DMS53 (cell line): ENCODE measurements at regions not wholly inside any gene's neighbourhood (a gene's known extent, or its start where the extent isn't known, plus 50 kb on each side); places are given as distances from the start of the nearest gene placed in this dataset.

ENCODE experiments used
- DNase-seq: peaks from one replicate; lab custom pipeline; 2025; lab: John Stamatoyannopoulos, UW

DNA sequence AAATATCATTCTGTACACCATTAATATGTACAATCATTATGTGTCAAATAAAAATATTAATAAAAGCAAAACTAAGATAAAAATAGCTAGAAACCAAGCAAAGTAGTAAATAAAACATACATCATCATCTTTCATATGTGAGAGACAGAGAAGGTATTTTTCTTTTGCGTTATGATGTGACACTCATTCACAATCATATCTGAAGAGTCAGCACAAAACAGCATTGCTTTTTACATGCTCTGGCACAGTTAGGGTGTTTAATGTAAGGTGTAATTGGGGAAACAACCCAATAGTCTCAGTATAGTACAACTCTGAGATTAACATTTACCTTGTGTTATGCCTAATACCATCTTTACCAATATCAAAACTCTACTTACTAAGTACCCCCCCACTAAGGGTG is 376.6 kb downstream of the TMA16 start:
- DNase-seq, result no peak

DNA sequence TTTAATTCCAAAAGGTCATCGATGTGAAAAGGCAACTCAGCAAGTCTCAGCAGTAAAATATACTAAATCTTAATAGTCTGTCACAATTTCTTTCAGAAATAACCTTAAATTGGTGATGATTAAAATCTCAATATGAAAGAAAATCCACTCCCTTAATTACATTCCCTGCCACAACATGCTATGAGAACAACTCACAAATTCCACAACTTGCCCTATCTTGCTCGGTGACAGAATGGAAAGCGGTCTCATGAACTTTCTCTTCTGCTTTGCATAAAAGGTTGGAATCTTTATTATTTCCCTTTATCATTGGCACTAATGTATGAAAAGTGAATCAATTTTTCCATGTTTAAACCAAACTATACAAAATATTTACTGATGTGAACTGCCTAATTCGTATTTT is 380.8 kb downstream of the TMA16 start:
- DNase-seq, result no peak

DNA sequence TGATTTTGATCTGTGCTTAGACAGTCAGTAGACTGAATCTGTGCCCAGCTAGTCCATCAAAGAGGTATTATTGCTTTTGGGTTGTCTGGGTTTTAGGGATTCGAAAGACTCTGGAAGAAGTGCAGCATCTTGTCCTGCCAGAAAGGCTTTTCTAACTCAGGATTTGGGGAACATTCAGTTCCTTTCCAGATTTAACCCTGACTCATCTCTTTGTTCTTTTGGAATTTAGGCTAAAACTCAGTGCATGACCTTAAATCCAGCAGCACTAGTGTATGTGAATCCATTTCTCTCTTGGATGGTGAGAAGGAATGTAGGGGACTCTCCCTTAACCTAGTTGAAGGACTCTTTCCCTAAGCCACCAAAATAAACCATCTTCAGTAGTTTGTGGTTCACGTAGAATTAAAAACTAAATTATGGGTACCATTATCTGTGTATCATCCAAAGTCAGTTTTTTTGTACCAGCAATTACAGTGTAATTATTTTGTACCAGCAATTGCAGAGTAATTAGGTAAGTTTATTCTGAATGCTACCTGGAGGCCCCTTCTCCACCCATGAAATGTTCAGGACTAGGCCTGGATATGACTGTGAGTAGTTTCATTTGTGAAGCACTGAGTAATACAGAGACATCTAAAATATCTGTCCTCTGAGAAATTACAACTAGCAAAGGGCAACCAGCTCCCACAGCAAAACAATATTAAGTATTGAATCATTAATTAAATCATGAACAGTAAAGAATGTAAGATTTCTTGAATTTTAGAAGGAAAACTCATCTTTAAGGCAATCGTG is 384.0 kb downstream of the TMA16 start:
- DNase-seq, result no peak

DNA sequence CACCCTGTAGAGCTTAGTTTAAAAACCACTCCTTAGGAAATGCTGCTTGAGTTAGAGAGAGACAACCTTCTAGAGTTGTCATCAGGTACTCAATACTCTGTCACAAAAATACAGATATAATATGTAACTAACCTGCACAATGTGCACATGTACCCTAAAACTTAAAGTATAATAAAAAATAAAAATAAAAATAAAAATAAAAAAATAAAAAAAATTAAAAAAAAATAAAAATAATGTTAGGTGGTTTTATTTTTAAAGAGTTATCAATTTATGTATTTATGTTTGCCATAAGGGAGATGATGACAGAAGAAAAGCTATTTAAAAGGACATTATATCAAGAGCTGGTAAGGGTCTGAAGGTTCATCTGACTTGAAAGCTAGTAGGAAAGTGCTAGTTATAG is 397.9 kb downstream of the TMA16 start:
- no peak for DNase-seq

DNA sequence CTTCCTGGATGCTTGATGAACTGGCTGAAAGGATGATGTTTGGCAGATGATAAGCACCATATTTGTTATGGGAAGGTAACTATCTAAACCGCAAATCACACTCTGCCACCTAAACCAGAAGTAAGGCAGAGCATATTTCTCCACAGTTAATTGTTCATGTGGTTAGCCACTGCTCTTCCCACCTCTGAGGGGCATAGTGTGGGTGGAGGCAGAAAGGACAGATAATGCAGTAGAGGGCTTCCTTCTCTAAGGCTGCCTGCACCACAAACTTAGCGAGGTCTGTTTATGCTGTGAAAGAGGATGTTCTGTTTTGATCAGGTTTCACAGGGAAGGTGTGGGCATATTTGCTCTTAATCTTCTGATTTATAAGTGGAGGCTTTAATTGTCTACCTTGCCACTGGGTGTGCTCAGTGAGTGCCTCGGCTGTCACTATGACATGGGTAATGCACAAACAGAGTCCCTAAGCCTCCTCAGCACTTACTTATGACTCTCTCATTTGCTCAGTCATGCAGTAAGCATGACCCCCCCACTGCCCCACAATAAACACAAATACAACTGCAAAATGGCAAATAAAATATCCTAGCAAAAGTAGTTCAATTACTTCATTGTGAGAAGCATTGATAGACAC is 401.0 kb downstream of the TMA16 start:
- peak; percentile 88 for DNase-seq

DNA sequence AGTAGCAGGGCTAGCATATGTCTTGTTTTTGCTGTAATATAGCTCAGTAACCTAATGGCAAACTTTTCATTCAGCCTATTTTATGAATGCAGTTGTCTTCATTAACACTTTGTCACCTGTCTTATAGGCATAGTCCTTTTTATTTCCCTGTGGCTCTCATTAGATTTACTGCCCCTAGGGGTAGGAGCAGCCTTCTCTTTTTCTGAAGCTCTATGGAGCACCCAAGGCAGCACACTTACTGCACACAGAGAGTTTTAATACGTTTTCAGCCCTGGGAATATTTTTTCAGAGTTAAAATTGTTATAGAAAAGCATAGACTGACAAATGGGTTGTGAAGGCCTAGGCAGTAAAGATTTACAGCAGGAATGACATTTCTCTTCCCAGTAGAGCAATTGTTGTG is 406.8 kb downstream of the TMA16 start:
- DNase-seq, result peak; percentile 21

DNA sequence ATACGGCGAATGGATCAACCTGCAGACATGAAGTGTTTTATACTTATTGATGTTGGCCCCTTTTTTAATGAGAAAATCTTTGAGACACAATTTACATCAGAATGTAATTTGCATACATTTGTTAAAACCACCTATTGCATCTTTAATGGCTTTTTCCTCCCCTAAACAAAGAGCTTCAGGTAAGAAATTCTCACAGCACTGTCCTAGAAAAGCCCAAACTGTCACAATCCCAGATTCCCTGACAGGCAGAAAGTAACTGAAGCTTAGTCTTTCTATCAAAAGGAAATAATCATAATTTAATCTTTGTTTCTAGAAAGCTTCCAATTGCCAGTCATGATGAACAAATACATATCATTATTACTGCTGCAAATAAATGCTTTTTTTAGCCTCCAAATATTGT is 407.9 kb downstream of the TMA16 start:
- DNase-seq, result no peak

DNA sequence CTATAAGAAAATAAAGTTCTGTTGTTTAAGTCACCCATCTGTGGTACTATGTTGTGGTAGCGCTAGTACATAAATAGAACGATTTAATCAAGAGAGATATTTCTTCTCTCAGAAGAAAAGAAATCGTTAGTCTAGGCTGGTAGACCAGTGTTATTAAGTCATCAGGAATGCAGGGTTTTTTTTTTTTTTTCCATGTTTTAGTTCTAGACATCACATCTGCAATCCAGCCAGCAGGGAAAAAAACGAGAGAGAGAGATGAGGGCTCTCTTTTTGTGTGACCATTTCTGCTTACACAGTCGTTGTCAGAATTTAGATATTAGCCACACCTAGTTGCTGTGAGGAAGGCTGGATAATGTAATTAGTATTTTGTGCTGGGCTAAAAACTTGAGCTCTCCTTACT is 417.4 kb downstream of the TMA16 start:
- DNase-seq, result no peak

DNA sequence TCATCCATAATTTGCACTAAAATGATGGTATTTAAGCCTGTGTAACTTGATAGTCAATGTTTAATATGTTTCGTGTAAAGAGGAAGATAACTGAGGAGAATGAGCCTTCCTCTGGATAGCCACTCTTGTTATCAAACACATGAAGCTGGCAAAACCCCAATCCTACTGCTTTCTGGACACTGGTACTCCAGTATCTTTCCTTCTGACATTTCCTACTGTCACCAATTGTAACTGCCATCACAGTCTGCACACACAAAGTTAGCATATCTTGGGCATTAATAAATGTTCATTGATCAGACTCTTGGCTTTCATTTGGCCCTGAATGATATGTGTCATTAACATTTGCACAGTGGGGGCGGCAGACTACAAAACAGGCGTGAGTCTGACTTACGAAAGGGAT is 419.1 kb downstream of the TMA16 start:
- DNase-seq, result no peak

DNA sequence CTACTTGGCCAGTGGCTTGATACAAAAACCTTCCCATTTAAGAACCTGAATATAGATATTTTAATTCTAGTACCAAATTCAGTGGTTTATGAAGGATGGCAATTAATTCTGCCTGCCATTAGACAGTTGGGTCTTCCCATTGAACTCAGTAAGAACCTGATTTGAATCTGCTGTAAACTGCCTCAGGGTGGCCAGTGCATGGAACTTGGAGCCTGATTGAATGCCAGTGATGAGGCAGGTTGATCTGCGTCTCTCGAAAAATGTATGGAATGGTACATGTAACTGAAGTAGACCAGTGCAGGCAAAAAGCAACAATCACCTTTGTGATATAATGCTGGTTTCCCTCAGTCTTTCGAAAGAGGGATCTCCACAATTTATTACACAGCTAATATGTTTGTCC is 421.4 kb downstream of the TMA16 start:
- no peak for DNase-seq

DNA sequence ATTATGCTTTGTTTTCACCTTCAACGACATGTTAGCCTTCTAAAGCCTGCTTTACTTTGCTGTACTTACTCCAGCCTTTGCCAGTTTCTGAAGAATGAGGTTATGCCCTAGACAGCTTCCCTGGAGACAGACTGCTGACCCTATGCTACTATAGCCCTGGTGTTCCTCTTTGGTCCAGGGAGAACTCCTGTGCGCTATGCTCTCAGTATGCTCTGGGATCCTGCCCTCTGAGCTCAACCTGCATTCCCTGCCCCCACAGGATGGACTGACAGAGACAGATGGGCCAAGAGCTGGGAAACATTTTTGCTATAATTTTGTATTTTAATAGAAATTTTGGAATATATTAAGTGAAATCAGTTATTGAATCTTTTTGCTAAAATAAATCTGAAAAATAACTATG is 425.9 kb downstream of the TMA16 start:
- DNase-seq, result no peak

DNA sequence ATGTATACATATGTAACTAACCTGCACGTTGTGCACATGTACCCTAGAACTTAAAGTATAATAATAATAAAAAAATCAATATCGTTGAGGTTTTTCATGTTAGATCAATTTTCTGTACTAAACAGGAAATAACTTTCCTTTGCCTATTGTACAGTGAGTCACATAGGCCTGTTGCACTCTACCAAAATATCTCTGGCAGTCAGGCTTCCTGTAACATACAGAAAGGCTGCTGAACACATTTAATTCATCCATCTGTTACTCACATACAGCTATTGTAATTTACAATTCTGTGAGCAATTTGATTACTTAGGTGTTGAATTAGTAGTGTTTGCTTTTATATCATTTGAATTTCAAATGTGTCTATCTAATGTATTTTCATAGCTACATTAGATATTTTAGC is 427.8 kb downstream of the TMA16 start:
- DNase-seq, result no peak

DNA sequence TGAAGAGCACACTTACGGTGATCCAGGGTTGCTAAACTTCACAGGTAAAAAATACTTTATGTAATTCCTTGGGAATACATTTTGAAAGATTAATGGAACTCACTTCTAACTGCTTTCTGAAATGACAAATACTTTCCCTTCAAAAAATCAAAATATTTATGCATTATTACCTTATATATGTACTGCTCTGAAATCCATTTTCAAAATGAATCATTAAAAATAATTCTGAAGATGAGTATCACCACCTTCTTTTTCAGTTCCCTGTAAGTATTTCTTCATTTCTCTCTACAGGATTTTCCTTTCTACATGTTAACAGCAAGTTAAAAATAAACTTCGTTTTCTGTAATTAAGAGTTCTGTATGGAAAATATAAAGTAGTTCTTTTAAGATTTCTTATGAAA is 428.6 kb downstream of the TMA16 start:
- DNase-seq, result no peak

DNA sequence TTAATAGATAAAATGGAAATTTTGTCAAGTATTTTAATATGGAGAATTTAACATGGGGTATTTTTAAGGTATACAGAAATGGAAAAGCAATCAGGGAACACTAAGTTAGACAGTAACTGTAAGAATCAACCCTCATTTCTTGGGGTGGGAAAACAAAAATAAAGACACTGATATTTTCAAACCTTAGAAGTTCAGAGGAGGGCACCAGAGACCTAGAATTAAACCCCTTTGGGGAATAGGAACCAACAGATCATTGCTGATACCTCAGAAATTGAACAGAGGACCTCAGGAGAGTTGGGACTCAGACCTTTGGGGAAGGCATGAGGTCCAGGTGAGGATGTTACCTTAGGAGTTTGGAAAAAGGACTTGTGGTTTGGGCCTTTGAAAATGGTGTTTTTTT is 435.6 kb downstream of the TMA16 start:
- no peak for DNase-seq

DNA sequence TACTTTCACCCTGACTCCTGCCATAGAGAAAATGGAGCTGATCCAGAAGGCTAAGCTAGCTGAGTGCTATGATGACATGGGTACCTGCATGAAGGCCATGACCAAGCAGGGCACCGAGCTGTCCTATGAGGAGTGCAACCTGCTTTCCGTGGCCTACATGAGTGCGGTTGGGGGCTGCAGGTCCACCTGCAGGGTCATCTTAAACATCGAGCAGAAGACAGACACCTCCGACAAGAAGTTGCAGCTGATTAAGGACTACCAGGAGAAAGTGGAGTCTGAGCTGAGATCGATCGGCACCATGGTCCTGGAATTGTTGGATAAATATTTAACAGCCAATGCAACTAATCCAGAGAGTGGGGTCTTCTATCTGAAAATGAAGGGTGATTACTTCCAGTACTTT is 438.0 kb downstream of the TMA16 start:
- no peak for DNase-seq

DNA sequence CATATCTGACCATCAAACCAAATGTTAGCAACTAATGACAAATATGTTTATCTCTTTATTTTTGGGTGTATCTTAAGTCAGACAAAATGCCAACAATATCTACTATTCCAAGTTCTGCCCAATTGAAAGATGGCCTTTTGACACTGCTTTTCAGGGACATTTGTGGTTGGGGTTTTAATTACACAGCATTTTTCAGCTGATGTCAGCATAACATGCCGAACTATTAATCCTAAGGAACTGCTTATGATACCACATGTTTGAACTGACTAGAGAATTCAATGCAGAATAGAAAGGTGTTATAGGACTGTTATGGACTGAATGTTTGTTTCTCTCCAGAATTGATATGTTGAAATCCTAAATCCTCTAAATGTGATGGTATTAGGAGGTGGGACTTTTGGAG is 445.1 kb downstream of the TMA16 start:
- DNase-seq, result no peak

DNA sequence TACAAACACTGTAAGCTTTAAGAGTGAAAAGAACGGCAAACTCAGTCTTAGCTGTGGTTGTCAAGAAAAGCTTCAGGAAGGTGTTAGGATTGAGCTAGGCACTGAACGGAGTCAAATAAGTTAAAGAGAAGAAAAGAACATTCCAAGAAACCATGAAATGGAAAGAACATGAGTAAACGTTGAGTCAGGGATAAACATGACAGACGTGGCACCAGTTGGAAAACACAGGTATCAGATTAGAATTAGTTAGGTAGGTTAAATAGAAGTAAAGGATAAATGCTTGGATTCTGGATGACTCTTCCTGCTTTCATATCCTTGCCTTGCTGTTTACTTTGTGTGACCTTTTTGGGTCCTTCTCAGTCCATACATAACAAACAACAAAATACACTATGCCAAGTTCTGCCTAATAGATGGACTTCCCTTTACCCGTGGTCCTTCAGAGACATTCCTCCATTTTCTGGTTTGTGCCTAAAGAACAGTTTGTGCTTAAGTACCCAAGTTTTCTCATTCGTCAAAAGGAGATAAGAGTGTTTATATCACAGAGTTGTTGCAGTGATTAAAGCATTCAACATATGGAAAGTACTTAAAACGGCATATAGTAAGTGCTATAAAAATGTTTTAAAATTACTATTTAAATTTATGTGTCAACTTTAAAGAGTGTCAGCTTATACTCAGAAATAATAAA is 446.9 kb downstream of the TMA16 start:
- peak; percentile 3 for DNase-seq

DNA sequence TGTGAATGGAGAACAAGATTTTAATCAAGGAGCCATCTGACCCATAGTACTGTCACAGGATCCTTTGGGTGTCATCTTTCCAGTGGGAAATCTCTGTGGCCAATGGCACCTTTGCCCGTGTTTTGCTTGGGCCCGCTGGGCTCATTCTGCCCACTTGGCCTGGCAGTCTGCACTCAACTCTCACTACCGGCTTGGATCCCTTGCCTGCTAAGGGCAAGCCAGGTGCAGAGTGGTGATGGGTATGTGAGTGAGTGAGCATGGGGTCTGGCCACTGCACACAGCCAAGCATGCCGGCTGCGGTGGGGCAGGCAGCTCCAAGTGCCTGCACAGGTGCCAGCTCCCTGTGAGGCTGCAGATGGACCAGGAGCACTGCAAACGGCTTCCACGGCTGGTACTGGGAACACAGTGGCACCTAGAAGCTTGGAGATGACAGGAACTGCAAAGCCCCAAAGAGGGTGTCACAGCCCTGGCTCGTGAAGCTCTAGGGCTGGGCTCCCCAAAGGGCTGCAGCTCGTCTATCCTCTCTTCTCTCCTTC is 454.5 kb downstream of the TMA16 start:
- no peak for DNase-seq

DNA sequence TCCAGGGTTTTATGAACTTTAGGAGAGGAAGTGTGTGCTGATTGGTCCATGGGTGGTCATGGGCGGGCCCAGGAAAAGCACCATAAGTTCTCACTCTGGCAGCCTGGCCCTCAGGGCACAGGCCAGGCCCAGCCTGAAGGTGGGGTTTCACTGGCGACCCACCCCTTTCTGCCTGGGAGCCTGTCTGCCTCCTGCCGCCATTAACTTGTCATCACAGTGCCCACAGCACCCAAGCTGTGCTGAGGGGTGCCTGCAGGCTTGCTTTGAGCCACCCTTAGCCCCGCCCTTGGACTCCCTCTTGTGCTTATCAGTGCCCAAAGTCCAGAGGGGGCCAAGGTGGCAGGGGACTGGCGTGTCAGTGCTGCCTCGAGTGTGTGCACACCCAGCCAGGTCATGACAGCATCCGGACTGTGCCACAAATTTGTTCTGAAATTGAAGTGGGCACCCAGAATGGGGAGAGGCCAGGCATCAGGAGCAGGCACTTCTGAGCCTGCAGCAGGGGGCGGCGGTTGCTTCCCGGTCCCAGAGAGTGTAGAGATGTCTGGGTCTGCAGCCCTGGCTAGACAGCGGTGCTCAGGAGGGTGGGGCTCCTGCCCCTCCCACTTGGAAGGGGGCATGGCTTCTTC is 455.6 kb downstream of the TMA16 start:
- no peak for DNase-seq

DNA sequence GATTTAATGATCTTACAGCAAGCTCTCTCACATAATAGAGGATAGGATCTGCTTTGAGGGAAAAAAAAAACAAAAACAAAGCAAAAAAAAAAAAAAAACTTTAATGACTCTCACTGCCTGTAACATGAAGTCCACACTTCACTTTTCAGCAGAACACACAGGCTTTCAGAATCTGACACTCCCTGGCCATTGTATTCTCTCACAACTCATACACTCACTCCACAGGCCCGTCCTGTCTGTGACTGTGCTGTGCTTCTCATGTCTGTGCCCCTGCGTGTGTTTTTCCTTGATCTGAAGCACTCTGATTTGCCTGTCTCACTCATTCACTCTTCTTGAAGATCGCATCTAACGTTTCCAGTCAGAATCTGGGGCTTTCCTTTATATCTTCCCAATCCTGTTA is 460.8 kb downstream of the TMA16 start:
- DNase-seq, result no peak

DNA sequence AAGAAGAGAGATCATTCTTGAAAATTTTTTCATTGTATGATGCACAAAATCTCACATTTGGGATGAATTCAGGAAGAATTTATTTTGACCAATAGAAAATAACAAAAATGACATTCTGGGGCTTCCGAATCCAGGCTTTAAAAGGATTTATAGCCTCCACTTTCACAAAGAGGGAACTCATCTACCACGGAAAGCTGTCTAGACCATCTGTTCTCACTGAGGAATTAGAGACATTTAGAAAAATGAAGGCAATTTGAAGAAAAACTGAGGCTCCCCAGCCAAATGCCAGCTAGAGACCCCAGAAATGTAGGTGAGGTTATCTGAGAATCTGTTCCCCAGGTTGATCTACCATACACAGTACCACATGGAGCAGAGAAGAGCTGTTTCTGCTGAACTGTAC is 464.3 kb downstream of the TMA16 start:
- DNase-seq, result no peak

DNA sequence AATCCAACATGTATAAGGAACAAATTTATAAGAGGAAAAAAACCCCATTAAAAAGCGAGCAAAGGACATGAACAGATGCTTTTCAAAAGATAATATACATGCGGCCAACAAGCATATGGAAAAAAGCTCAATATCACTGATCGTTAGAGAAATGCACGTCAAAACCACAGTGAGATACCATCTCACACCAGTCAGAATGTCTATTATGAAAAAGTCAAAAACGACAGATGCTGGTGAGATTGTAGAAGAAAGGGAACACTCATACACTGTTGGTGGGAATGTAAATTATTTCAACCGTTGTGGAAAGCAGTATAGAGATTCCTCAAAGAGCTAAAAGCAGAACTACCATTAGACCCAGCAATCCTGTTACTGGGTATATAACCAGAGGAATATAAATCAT is 465.4 kb downstream of the TMA16 start:
- no peak for DNase-seq

DNA sequence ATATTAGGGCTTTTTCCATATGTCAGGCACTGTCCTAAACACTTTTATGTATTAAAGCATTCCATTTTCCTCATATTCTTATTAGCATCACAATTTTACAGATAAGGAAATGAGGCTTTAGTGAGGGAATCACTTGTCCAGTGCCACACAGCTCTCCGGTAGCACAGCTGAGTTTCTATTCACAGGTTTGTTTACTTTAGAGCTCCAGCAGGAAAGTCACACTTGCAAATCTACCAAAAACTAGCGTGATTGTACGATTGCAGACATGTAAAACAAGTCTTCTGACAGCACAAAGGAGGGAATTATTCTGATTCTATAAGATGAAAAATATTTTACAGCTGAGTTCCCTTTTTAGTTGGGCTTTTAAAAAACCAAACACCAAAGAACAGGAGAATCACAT is 472.1 kb downstream of the TMA16 start:
- peak; percentile 53 for DNase-seq
